HG02623 (cell line): ENCODE measurements at regions not wholly inside any gene's neighbourhood (a gene's known extent, or its start where the extent isn't known, plus 50 kb on each side); places are given as distances from the start of the nearest gene placed in this dataset.
A peak's percentile ranks its signal among the peaks of the same experiment; 100 is the strongest.

Source experiments
- ATAC-seq: cut with Tn5 transposase; IDR thresholded peaks from one replicate; pipeline ENCODE4 v1.9.1; 2021; ENCODE audit warnings: moderate library complexity; ENCODE audit not compliant: unreplicated experiment

DNA sequence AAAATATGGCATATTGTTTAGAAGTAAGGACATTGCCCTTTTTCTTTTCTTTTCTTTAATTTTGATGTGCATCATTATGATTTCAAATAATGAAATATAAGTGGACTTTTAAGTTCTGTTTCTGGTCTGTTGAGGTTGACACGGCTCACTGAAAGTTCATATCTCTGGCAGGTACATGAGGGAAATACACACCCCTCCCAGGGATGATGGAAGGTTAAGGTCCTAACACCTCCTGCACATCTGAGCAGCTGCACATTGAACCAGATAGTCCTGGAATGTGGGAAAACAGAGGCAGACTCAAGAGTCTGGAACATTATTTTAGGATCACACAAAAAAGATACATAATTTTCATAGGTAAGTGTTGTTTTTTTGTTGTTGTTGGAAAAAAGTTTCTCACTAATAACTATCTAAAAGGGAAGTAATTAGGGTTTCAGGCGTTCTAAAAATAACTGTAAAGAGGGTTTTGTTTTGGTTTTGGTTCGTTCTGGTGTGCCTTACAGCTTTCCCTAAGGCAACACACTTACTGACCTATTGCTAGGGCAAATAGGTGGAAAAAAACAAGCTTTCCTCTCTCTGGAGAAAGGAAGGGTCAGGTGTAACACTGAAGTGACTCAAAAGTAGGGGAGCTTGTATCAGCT lies 201.2 kb upstream of the PRKCQ start:
- peak; percentile 50 for ATAC-seq

GRCh38 chr10:6780008-6780677 lies 200.1 kb upstream of the PRKCQ start:
- ATAC-seq = no peak

GRCh38 chr10:6778992-6779701 lies 199.1 kb upstream of the PRKCQ start:
- ATAC-seq = no peak

DNA sequence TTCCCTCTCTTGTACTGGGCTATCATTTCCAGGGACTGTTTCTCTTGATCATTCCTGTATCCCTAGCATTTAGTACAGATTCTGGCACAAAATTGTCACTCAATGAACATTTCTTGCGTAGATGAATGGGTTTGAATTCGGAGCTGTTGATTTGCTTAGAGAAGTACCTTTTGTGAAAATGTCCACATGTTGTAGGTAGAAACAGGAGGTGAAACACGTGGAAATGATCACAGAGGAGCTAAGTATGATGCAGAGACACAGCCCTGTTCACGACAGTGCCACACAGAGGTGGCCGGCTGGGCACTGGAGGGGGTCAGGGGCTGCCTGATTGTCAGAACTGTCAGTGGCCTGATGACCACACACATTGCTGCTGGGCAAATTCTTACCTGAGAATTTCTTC lies 196.1 kb upstream of the PRKCQ start:
- ATAC-seq = no peak

DNA sequence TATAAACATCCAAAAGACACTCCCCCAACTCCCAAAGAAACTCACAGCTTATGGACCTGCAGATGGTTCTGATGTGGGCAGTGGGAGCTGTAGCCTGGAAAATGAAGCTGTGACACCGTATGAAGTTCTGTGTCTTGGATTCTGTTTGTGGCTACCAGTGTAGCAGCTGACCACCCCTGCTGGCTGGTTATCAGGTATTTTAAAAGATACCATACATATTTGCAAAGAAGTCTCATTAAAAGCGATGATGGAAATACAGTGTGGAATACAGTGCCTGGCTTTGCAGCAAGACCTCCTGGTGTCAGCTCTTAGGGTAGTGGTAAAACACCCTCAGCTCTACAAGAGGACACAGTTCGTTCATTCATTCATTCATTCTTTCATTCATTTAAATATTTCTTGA lies 194.3 kb upstream of the PRKCQ start:
- ATAC-seq = no peak

DNA sequence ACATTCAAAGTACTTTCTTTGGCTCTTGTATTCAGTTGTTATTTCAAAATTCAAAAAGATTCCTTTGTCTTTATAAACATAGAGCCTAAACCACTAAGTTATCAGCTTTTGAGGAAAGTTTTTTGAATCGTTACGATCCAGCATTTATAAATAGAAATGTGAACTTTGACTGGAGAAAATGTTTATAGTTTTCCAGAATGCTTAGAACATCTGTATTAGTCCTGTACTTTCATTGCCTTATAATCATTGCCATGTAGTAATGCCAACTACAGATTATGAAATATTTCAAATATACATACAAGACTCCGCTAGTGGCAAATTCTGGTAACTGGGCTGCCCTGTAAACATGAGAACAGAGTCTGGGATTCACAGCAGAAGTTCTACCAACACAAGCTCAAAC lies 191.3 kb upstream of the PRKCQ start:
- ATAC-seq = no peak

- no peak for ATAC-seq
These were observed 190.8 kb upstream of the PRKCQ start for GRCh38 chr10:6770846-6771245.

DNA sequence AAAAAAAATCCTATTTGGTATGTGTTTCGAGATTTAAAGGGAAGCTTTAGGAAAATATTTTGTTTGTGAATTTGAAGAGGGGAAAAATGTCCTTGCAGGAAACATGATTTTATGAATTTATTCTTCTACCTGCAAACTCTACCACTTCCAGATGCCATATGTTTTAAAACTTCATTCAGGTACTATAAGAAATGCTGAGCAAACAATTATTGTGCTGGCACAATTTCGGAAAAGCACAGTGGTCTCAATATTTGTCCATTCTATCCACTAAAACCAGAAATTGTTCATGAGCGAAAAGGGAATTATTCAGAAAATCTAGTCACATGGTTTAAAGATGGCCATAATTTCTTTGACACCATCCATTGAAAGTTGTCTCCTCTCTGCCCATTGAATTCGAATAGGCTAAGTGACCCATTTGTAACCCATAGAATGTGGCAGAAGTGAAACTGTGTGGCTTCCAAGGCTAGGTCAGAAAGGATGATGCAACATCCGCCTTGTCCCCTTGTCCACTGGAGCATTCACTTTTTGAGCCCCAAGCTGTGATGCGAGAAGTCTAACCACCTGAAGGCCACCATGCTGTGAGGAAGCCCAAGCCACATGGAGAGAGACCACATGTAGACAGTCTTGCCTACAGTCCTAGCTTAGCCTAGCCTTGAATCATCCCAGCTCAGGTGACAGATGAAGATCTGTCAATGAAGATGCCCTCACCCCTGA lies 189.8 kb upstream of the PRKCQ start:
- no peak for ATAC-seq

DNA sequence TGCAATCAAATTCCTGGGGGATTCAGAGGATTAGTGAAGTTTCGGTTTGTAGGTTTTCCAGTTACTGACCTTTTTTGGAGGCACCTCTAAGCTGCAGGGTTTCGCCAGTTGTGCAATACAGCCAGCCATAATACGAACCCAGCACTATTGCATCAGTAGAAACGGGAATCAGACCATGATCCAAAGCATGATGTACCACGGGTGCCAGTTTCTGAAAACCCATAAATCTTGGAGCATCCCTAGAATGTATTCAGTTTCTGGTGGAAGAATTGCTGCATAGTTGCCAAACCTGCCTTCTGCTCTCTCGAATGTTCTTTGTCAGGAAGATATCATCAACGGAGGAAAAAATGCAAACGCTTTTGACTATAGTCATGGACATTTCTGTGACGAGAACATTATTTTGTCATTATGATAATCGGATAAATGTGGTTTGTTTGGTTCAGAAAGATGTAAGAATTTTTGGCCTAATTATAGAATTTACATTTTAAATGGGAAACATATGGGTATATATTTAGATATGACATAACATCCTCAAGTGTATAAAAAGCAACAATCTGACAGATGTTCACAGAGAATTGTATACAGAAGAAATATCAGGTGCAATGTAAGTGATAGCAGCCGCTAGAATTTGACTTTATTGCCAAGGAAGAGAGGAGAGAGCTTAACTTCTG lies 186.2 kb upstream of the PRKCQ start:
- ATAC-seq = no peak

GRCh38 chr10:6763423-6763822 lies 183.3 kb upstream of the PRKCQ start:
- ATAC-seq = no peak

GRCh38 chr10:6763001-6763400 lies 182.9 kb upstream of the PRKCQ start:
- no peak for ATAC-seq

DNA sequence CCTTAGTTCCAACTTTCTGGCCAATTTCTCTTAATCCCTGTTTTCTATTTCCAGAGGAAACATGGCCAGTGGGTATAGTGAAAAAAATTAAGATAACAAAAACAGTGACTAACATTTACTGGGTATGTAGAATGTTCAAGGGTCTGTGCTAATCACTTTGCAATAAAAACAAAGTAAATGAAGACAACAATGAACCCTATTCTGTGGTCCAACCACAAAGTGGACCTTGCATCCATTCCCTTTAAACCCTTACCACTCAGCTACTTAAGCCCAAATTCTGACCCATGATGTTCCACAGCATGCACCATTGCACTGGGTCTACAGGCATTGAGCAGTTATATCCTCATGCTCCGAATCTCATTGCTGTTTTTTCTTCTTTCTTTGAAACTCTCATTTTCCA lies 179.9 kb upstream of the PRKCQ start:
- ATAC-seq = no peak

DNA sequence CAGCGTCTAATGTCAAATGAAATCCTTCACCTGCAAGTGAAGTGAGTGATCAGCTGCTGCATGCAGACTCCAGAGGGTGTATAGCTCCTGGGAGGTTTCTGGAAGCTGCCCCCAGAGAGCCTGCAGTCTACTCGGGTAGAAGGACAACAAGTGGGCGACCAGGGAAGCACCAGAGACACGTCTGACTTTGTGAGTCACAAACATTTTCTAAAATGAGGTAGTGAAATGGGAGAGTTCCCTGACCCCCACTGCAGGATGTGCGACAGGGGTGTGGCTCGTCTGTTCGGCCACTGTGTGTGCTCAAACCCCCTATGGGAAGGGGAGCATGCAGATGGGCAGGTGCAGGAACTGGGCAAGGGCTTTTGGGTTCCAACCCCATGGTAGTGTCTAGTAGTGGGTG lies 177.1 kb upstream of the PRKCQ start:
- no peak for ATAC-seq

DNA sequence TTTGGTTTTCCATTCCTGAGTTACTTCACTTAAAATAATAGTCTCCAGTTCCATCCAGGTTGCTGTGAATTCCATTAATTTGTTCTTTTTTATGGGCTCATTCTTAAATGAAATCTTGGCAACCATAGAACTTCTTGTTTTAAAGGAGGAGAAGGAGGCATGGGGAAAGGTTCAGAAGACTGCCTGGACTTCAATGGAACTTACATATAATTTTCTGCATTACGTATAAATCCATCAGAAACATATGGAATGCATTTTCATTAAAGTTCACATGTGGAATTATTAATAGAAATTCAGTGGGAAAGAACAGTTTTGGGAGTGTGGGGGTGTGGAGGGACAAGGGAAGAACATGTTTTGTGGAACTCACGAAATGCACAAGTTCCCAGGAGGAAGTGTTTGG lies 176.6 kb upstream of the PRKCQ start:
- ATAC-seq = no peak

- ATAC-seq = no peak
These were observed 175.8 kb upstream of the PRKCQ start for GRCh38 chr10:6755781-6756460.

DNA sequence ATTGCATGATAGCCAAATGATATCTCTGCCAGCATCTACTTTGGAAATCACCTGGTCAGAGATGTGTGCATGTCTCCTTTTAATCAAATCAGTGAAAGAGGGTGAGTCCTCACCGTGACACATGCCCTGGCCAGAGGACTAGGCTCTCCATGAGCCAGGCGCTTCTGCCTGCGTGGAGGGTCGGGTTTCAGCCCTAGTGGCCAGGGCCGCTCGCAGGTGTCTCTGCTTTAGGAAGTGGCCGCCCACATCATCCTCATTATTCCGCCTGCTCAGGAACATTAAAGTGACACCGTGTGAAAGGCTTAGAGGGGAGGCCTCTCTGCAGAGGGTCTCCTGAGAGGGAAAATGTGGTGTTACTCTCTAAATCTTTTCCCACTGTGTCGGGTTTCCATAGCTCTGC lies 173.6 kb upstream of the PRKCQ start:
- no peak for ATAC-seq

- no peak for ATAC-seq
These were observed 171.3 kb upstream of the PRKCQ start for GRCh38 chr10:6751363-6751762.

GRCh38 chr10:6748981-6749635 lies 169.0 kb upstream of the PRKCQ start:
- no peak for ATAC-seq

DNA sequence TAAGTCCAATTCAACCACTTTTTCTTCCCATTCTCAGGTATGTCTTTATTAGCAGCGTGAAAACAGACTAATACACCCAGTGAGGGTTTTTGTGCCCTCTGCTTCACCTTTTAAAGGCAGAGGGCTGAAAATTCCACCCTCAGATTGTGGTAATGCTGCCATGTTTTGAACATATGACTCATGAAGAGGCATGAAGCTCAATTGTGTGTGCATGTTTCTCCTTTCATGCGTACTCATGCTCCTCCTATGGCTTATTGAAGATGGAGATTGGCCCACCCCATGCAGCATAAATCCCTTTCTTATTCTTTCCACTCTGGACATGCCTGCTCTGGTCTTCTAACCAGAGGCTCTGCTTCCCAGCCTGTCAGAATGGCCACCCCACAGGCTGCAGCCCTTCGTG lies 168.0 kb upstream of the PRKCQ start:
- no peak for ATAC-seq

- ATAC-seq = no peak
These were observed 166.7 kb upstream of the PRKCQ start for GRCh38 chr10:6746782-6747181.
